WI38 (cell line): ENCODE measurements at regions not wholly inside any gene's neighbourhood (a gene's known extent, or its start where the extent isn't known, plus 50 kb on each side); places are given as distances from the start of the nearest gene placed in this dataset.

Experiments
- H3K4me3 ChIP-seq: 2 replicates; pipeline ENCODE4 v1.5.1; 2011; ENCODE audit warnings: low read depth, mild to moderate bottlenecking, control low read depth, low read length
- TF ChIP-seq, protein P1 (sequence below): IDR thresholded peaks from 2 replicates; pipeline ENCODE4 v1.5.1; 2012; ENCODE audit warnings: low read depth, mild to moderate bottlenecking, control low read depth, low read length

GRCh38 chr20:37615340-37616109 lies 78.3 kb upstream of the CTNNBL1 start:
- no peak overlapping the region for H3K4me3 ChIP-seq
- TF ChIP-seq, protein P1, sequence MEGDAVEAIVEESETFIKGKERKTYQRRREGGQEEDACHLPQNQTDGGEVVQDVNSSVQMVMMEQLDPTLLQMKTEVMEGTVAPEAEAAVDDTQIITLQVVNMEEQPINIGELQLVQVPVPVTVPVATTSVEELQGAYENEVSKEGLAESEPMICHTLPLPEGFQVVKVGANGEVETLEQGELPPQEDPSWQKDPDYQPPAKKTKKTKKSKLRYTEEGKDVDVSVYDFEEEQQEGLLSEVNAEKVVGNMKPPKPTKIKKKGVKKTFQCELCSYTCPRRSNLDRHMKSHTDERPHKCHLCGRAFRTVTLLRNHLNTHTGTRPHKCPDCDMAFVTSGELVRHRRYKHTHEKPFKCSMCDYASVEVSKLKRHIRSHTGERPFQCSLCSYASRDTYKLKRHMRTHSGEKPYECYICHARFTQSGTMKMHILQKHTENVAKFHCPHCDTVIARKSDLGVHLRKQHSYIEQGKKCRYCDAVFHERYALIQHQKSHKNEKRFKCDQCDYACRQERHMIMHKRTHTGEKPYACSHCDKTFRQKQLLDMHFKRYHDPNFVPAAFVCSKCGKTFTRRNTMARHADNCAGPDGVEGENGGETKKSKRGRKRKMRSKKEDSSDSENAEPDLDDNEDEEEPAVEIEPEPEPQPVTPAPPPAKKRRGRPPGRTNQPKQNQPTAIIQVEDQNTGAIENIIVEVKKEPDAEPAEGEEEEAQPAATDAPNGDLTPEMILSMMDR: peak; percentile 57

DNA sequence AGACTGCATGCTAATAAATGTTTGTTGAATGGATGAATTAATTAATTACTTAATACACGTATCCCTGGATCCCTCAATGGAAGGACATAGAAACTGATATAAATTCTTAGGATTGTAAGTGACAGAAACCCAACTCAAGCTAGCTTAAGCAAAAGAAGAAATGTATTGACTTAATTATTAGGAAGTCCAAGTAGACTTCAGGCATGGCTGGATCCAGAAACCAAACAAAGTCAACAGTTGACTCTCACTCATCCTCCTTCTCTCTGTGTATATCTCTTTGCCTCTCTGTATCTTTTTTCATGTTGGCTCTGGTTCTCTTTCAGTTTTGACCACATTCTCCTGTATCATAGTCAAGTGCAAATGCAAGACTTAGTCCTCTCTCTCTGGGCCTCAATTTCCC lies 82.0 kb upstream of the CTNNBL1 start:
- TF ChIP-seq, protein P1: no peak
- no peak overlapping the region for H3K4me3 ChIP-seq

- H3K4me3 ChIP-seq: no peak overlapping the region
- TF ChIP-seq, protein P1: no peak
Observed at GRCh38 chr20:37611346-37611745, 82.5 kb upstream of the CTNNBL1 start.

GRCh38 chr20:37610203-37610798 lies 82.6 kb upstream of the BLCAP start:
- TF ChIP-seq, protein P1: no peak

DNA sequence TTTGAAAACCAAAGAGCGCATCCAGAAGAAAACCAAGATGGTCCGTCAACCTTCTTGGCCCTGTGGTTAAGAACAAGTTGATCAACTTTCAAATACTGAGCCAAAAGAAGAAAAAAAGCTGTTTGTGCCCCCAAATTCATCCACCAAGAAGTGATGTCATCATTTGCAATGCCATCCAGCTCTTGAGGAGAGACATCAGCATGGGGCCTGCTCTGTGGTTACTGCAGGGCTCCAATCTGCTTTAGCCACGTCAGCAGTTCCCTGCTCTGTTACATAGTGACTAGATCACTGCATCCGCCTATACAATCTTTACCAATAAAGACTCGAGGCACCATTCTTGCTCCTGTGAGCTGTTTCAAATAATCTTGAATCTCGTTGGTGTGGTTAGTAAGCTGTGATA lies 75.0 kb upstream of the BLCAP start:
- H3K4me3 ChIP-seq: no peak overlapping the region
- TF ChIP-seq, protein P1: no peak

More at GRCh38 chr20:37610203-37610798, 82.6 kb upstream of the BLCAP start:
- H3K4me3 ChIP-seq: no peak overlapping the region

DNA sequence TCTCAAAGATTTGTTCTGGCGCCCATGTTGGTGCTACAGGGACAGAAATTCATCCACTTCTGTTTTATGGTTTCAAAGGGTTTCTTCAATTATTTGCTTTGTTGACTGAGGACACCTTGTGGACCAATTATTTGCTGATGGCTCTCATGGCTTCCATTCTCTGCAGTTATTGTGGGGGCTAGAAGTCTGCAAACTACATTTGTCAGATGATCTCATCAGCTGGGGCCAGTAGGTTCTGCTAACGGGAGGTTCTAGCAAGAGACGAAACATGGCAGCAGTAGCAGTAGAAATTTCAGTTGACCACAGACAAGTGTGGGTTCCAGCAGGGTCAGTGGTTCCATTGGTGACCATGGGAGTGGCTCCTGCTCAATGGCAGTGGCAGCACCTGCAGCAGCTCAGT lies 72.8 kb upstream of the BLCAP start:
- TF ChIP-seq, protein P1: no peak
- no peak overlapping the region for H3K4me3 ChIP-seq
